H1 (cell line): ENCODE measurements at regions not wholly inside any gene's neighbourhood (a gene's known extent, or its start where the extent isn't known, plus 50 kb on each side); places are given as distances from the start of the nearest gene placed in this dataset.

Experiments
- CTCF ChIA-PET: fragments of 300-600 bp; sonication (Branson Sonifier 250); formaldehyde crosslinking; loops from one replicate; lab custom pipeline; 2021; ENCODE audit not compliant: partially characterized antibody; lab: Charles Lee
- POLR2A ChIA-PET: fragments of 300-600 bp; sonication (Branson Sonifier 250); formaldehyde crosslinking; loops from one replicate; lab custom pipeline; 2021; ENCODE audit warnings: inconsistent platforms; ENCODE audit not compliant: partially characterized antibody; lab: Charles Lee
- DNase-seq, 2 experiments: peaks; one replicate each; pipeline versions ENCODE4 v3.0.0 to v3.0.0-alpha.2; 2010 to 2022; ENCODE audit warnings: low spot score in 2 of 2, low read depth in 1 of 2, mixed read lengths in 1 of 2
- FAIRE-seq: peaks from 2 replicates; lab custom pipeline; 2011; peaks lifted over from hg19 to GRCh38; lab: Jason Lieb, UNC
- H2AFZ ChIP-seq: 2 replicates; pipeline ENCODE4 v1.8.1; 2012; ENCODE audit warnings: low read length, inconsistent platforms
- H2AK5ac ChIP-seq: 2 replicates; pipeline ENCODE4 v1.6.1; 2013; ENCODE audit warnings: low read depth, low read length
- H2BK120ac ChIP-seq: replicated peaks from 2 replicates; pipeline ENCODE3; 2013; ENCODE audit warnings: low read depth, low read length, inconsistent platforms
- H2BK12ac ChIP-seq: 2 replicates; pipeline ENCODE4 v1.6.1; 2013; ENCODE audit warnings: low read depth, low read length
- H2BK15ac ChIP-seq: 2 replicates; pipeline ENCODE4 v1.6.1; 2013; ENCODE audit warnings: low read length
- H2BK20ac ChIP-seq: 2 replicates; pipeline ENCODE4 v1.6.1; 2013; ENCODE audit warnings: low read length
- H2BK5ac ChIP-seq: 2 replicates; pipeline ENCODE4 v1.6.1; 2013; ENCODE audit warnings: low read depth, low read length
- H3K14ac ChIP-seq: 2 replicates; pipeline ENCODE4 v1.6.1; 2013; ENCODE audit warnings: inconsistent platforms; ENCODE audit not compliant: insufficient read length
- H3K18ac ChIP-seq: 2 replicates; pipeline ENCODE4 v1.6.1; 2013; ENCODE audit warnings: low read length; ENCODE audit errors: extremely low read depth
- H3K23ac ChIP-seq: 2 replicates; pipeline ENCODE4 v1.6.1; 2013; ENCODE audit warnings: inconsistent platforms; ENCODE audit not compliant: insufficient read length
- H3K23me2 ChIP-seq: 2 replicates; pipeline ENCODE4 v1.6.1; 2013; ENCODE audit warnings: low read depth, low read length
- H3K27ac ChIP-seq: 2 replicates; pipeline ENCODE4 v1.6.1; 2011; ENCODE audit warnings: low read depth, low read length, inconsistent platforms
- H3K27me3 ChIP-seq, 4 experiments: replicated peaks in 1 of 4; 1 replicate in 1 of 4; 2 replicates in 3 of 4; pipeline versions ENCODE4 v1.6.1 to v1.8.1; 2011 to 2013; ENCODE audit warnings: low read length in 3 of 4, mild to moderate bottlenecking in 3 of 4, inconsistent platforms in 2 of 4, mixed read lengths in 2 of 4, moderate library complexity in 1 of 4; ENCODE audit not compliant: control insufficient read depth in 3 of 4, insufficient read depth in 3 of 4; ENCODE audit errors: extremely low read depth in 1 of 4
- H3K36me3 ChIP-seq, 4 experiments: 2 replicates each; pipeline versions ENCODE4 v1.6.1 to v1.8.1; 2011 to 2013; ENCODE audit warnings: mild to moderate bottlenecking in 4 of 4, low read length in 3 of 4, moderate library complexity in 2 of 4, control low read depth in 1 of 4, inconsistent platforms in 1 of 4; ENCODE audit not compliant: insufficient read depth in 4 of 4, control insufficient read depth in 2 of 4
- H3K4ac ChIP-seq: replicated peaks from 2 replicates; pipeline ENCODE3; 2013; ENCODE audit warnings: low read length, low read depth, mixed read lengths, inconsistent platforms; ENCODE audit not compliant: insufficient read length
- H3K4me1 ChIP-seq, 4 experiments: replicated peaks in 1 of 4; 1 replicate in 1 of 4; 2 replicates in 3 of 4; pipeline versions ENCODE4 v1.6.1 to v1.8.1; 2011 to 2013; ENCODE audit warnings: low read length in 3 of 4, inconsistent platforms in 2 of 4, mixed read lengths in 1 of 4; ENCODE audit not compliant: insufficient read depth in 4 of 4, control insufficient read depth in 3 of 4
- H3K4me2 ChIP-seq, 2 experiments: 2 replicates each; pipeline versions ENCODE4 v1.6.1 to v1.8.1; 2011 to 2013; ENCODE audit warnings: low read depth in 2 of 2, low read length in 2 of 2, control low read depth in 1 of 2, inconsistent platforms in 1 of 2, mild to moderate bottlenecking in 1 of 2; ENCODE audit not compliant: insufficient read depth in 1 of 2
- H3K4me3 ChIP-seq, 4 experiments: fragments of 200-600, 300-600 bp in 1 of 4; sonication (generic), shearing (Covaris generic), sonication (Bioruptor Twin) in 1 of 4; 2 replicates each; pipeline versions ENCODE4 v1.5.1 to v1.8.1; 2011 to 2016; ENCODE audit warnings: low read length in 4 of 4, low read depth in 3 of 4, control low read depth in 2 of 4, inconsistent platforms in 2 of 4, mild to moderate bottlenecking in 2 of 4, mixed read lengths in 1 of 4, moderate library complexity in 1 of 4; ENCODE audit not compliant: insufficient read depth in 2 of 4; ENCODE audit errors: extremely low read depth in 1 of 4
- H3K56ac ChIP-seq: replicated peaks from 2 replicates; pipeline ENCODE3; 2013; ENCODE audit warnings: low read depth, mild to moderate bottlenecking, mixed read lengths, low read length, inconsistent platforms; ENCODE audit not compliant: insufficient read length
- H3K79me1 ChIP-seq: 2 replicates; pipeline ENCODE4 v1.6.1; 2013; ENCODE audit warnings: low read depth, low read length, control low read depth
- H3K79me2 ChIP-seq, 2 experiments: 2 replicates each; pipeline versions ENCODE4 v1.6.1 to v1.8.1; 2012 to 2013; ENCODE audit warnings: low read length in 2 of 2, mild to moderate bottlenecking in 2 of 2, inconsistent platforms in 1 of 2; ENCODE audit not compliant: insufficient read depth in 2 of 2, control insufficient read depth in 1 of 2
- H3K9ac ChIP-seq, 4 experiments: replicated peaks in 1 of 4; 1 replicate in 1 of 4; 2 replicates in 3 of 4; pipeline versions ENCODE4 v1.6.1 to v1.8.1; 2011 to 2013; ENCODE audit warnings: low read depth in 3 of 4, low read length in 3 of 4, control low read depth in 2 of 4, mild to moderate bottlenecking in 2 of 4, moderate library complexity in 2 of 4, inconsistent platforms in 1 of 4; ENCODE audit errors: extremely low read depth in 1 of 4
- H3K9me3 ChIP-seq, 2 experiments: 2 replicates each; pipeline versions ENCODE4 v1.6.1 to v1.8.1; 2012 to 2013; ENCODE audit warnings: mild to moderate bottlenecking in 2 of 2, moderate library complexity in 2 of 2, control low read depth in 1 of 2, inconsistent platforms in 1 of 2, low read depth in 1 of 2, low read length in 1 of 2, mixed read lengths in 1 of 2; ENCODE audit not compliant: insufficient read depth in 2 of 2
- H4K20me1 ChIP-seq, 2 experiments: replicated peaks in 1 of 2; 2 replicates each; pipeline versions ENCODE3 to v1.8.1; 2011 to 2013; ENCODE audit warnings: inconsistent platforms in 2 of 2, low read length in 2 of 2, mild to moderate bottlenecking in 1 of 2; ENCODE audit not compliant: insufficient read depth in 2 of 2, control insufficient read depth in 1 of 2
- H4K5ac ChIP-seq: 2 replicates; pipeline ENCODE4 v1.6.1; 2013; ENCODE audit warnings: low read length, low read depth, mixed read lengths, inconsistent platforms; ENCODE audit not compliant: insufficient read length
- H4K8ac ChIP-seq: 2 replicates; pipeline ENCODE4 v1.8.0; 2013; ENCODE audit warnings: mild to moderate bottlenecking, moderate library complexity, low read length, inconsistent platforms; ENCODE audit not compliant: insufficient read depth; ENCODE audit errors: extremely low read depth
- H4K91ac ChIP-seq: replicated peaks from 2 replicates; pipeline ENCODE3; 2013; ENCODE audit warnings: low read length, mixed read lengths, inconsistent platforms; ENCODE audit not compliant: insufficient read length
- EZH2 ChIP-seq: fragments of 200-600 bp; sonication (generic); IDR thresholded peaks from 2 replicates; pipeline ENCODE4 v1.7.1; 2012; ENCODE audit warnings: low read depth, mild to moderate bottlenecking, moderate library complexity, low read length, inconsistent platforms; ENCODE audit not compliant: severe bottlenecking
- RAD21 ChIP-seq, 2 experiments: IDR thresholded peaks in 1 of 2; conservative IDR thresholded peaks in 1 of 2; 2 replicates each; pipeline ENCODE4 v1.6.1; 2011; ENCODE audit warnings: low read depth in 2 of 2, low read length in 2 of 2, improper control_type of control experiment in 1 of 2, inconsistent platforms in 1 of 2, mild to moderate bottlenecking in 1 of 2, moderate library complexity in 1 of 2

- Histone ChIP-seq H3K27ac (no peak overlapping the region), H3K4me2 (no peak overlapping the region)
- no peak for DNase-seq
- TF ChIP-seq EZH2 (no peak), RAD21 (IDR thresholded peaks at IDR 0.05 in 1 of 2, conservative IDR thresholded peaks at IDR 0.05 in 1 of 2; ENCODE audit: low read depth in 2 of 2, low read length in 2 of 2) (no peak)
Observed at GRCh38 chr6:113539623-113540022, 317.5 kb upstream of the MARCKS start.

More at GRCh38 chr6:113539623-113540022, 317.5 kb upstream of the MARCKS start:
- FAIRE-seq: no peak
- H4K20me1 ChIP-seq: no peaks in the 10 kb centered on the region
- H3K23ac ChIP-seq: no peak overlapping the region
- no peak overlapping the region for H3K18ac ChIP-seq
- H4K8ac ChIP-seq: no peak overlapping the region
- H2BK12ac ChIP-seq: no peak overlapping the region
- H3K79me2 ChIP-seq: no peaks in the 10 kb centered on the region
- no peak overlapping the region for H3K14ac ChIP-seq
- ChIA-PET POLR2A (no interaction called here), CTCF (no interaction called here)
- H2BK120ac ChIP-seq: no peak overlapping the region
- H2AFZ ChIP-seq: no peak overlapping the region
- no peak overlapping the region for H4K5ac ChIP-seq
- no peak overlapping the region for H3K4me3 ChIP-seq
- H2BK5ac ChIP-seq: no peak overlapping the region
- no peak overlapping the region for H3K4ac ChIP-seq
- H2BK20ac ChIP-seq: no peak overlapping the region
- H2BK15ac ChIP-seq: no peak overlapping the region
- no peaks in the 10 kb centered on the region for H3K9me3 ChIP-seq
- no peak overlapping the region for H4K91ac ChIP-seq
- H3K79me1 ChIP-seq: no peaks in the 10 kb centered on the region
- H3K23me2 ChIP-seq: no peaks in the 10 kb centered on the region
- H2AK5ac ChIP-seq: no peak overlapping the region
- peaks cover 0 to 2% (median under 1%) of the 10 kb centered on the region in 4 experiments; a peak in 2 of 7 replicates for H3K4me1 ChIP-seq
- no peak overlapping the region for H3K56ac ChIP-seq
- H3K36me3 ChIP-seq: no peaks in the 10 kb centered on the region
- no peak overlapping the region for H3K9ac ChIP-seq
- H3K27me3 ChIP-seq: no peaks in the 10 kb centered on the region
